A549 (cell line): ENCODE measurements at regions not wholly inside any gene's neighbourhood (a gene's known extent, or its start where the extent isn't known, plus 50 kb on each side); places are given as distances from the start of the nearest gene placed in this dataset.

Source experiments
- ATAC-seq, 2 experiments: fragments of 200-7000 bp in 1 of 2; fragments of >200 bp in 1 of 2; cut with Nextera tagmentation in 1 of 2; cut with Tn5 transposase in 1 of 2; 3 replicates each; pipeline versions ENCODE4 v1.8.0 to v1.9.1; 2018 to 2020; ENCODE audit warnings: mild to moderate bottlenecking in 1 of 2, moderate library complexity in 1 of 2
- CTCF ChIA-PET: fragments of 300-600 bp; sonication (Branson Sonifier 250); formaldehyde crosslinking; extraction: SDS; loops from one replicate; lab custom pipeline; 2021; ENCODE audit warnings: antibody characterized with exemption, inconsistent platforms; lab: Yijun Ruan, JAX
- POLR2A ChIA-PET: fragments of 350-600 bp; formaldehyde crosslinking; extraction: SDS; loops from one replicate; lab custom pipeline; 2021; ENCODE audit warnings: antibody characterized with exemption, inconsistent platforms; lab: Yijun Ruan, JAX
- DNase-seq, 2 experiments: peaks; one replicate each; pipeline versions ENCODE4 v3.0.0 to v3.0.0-alpha.2; 2011 to 2016; ENCODE audit warnings: low read depth in 1 of 2, low spot score in 1 of 2
- FAIRE-seq: peaks from 2 replicates; lab custom pipeline; 2011; peaks lifted over from hg19 to GRCh38; lab: Jason Lieb, UNC
- H3K27ac ChIP-seq, 2 experiments: fragments of >200 bp; sonication (Bioruptor Twin); formaldehyde crosslinking; 3 replicates each; pipeline ENCODE4 v1.5.1; 2016 to 2017
- H3K4me1 ChIP-seq: fragments of >200 bp; sonication (Bioruptor Twin); formaldehyde crosslinking; 3 replicates; pipeline ENCODE4 v1.6.1; 2016
- H3K4me2 ChIP-seq: fragments of >200 bp; sonication (Bioruptor Twin); formaldehyde crosslinking; 3 replicates; pipeline ENCODE4 v1.6.1; 2016
- H3K4me3 ChIP-seq: fragments of >200 bp; sonication (Bioruptor Twin); formaldehyde crosslinking; 3 replicates; pipeline ENCODE4 v1.5.1; 2016
- H3K9me3 ChIP-seq: fragments of >200 bp; sonication (Bioruptor Twin); formaldehyde crosslinking; 3 replicates; pipeline ENCODE4 v1.6.1; 2016
- CBX8 ChIP-seq: fragments of 200-600 bp; sonication (generic); IDR thresholded peaks from 2 replicates; pipeline ENCODE4 v1.6.1; 2016
- EHF ChIP-seq: fragments of 250-450 bp; sonication (Bioruptor Pico); IDR thresholded peaks from 2 replicates; pipeline ENCODE4 v1.5.0; 2020; ENCODE audit warnings: mild to moderate bottlenecking
- EP300 ChIP-seq, 2 experiments: fragments of >200 bp; sonication (Bioruptor Twin); formaldehyde crosslinking; IDR thresholded peaks; 2 replicates in 1 of 2; 3 replicates in 1 of 2; pipeline ENCODE4 v1.6.1; 2016 to 2017
- FOSB ChIP-seq: fragments of 250-450 bp; sonication (Bioruptor Pico); IDR thresholded peaks from 2 replicates; pipeline ENCODE4 v1.5.0; 2020; ENCODE audit warnings: mild to moderate bottlenecking, moderate library complexity
- FOXS1 ChIP-seq: fragments of 250-450 bp; sonication (Bioruptor Pico); IDR thresholded peaks from 2 replicates; pipeline ENCODE4 v1.5.0; 2020; ENCODE audit warnings: mild to moderate bottlenecking, moderate library complexity
- HEYL ChIP-seq: fragments of 250-450 bp; sonication (Bioruptor Pico); IDR thresholded peaks from 2 replicates; pipeline ENCODE4 v1.8.0; 2021; ENCODE audit warnings: mild to moderate bottlenecking, moderate library complexity
- HOXB5 ChIP-seq: fragments of 250-450 bp; sonication (Bioruptor Pico); IDR thresholded peaks from 2 replicates; pipeline ENCODE4 v1.5.0; 2020; ENCODE audit warnings: mild to moderate bottlenecking, moderate library complexity
- JUNB ChIP-seq: fragments of >200 bp; sonication (Bioruptor Twin); formaldehyde crosslinking; IDR thresholded peaks from 2 replicates; pipeline ENCODE4 v1.6.1; 2016
- KDM1A ChIP-seq: fragments of 200-600 bp; sonication (generic); IDR thresholded peaks from 2 replicates; pipeline ENCODE4 v1.6.1; 2016; ENCODE audit warnings: low read depth, mild to moderate bottlenecking
- KDM5A ChIP-seq: fragments of 200-600 bp; sonication (generic); IDR thresholded peaks from 2 replicates; pipeline ENCODE4 v1.6.1; 2016; ENCODE audit warnings: antibody characterized with exemption, mild to moderate bottlenecking
- MAZ ChIP-seq: fragments of 150-350 bp; IDR thresholded peaks from 2 replicates; pipeline ENCODE4 v1.6.1; 2014; ENCODE audit warnings: antibody characterized with exemption, low read depth, low read length, borderline replicate concordance
- NPAS2 ChIP-seq: fragments of 250-450 bp; sonication (Bioruptor Pico); IDR thresholded peaks from 2 replicates; pipeline ENCODE4 v1.8.0; 2022; ENCODE audit warnings: mild to moderate bottlenecking, moderate library complexity, borderline replicate concordance
- RARB ChIP-seq: fragments of 250-450 bp; sonication (Bioruptor Pico); IDR thresholded peaks from 2 replicates; pipeline ENCODE4 v1.8.0; 2021; ENCODE audit warnings: mild to moderate bottlenecking, moderate library complexity
- RCOR1 ChIP-seq: fragments of 150-350 bp; IDR thresholded peaks from 2 replicates; pipeline ENCODE4 v1.6.1; 2014; ENCODE audit warnings: antibody characterized with exemption, low read length, low read depth
- RFX5 ChIP-seq: fragments of 450-650 bp; IDR thresholded peaks from 2 replicates; pipeline ENCODE4 v1.7.1; 2014; ENCODE audit warnings: antibody characterized with exemption, mild to moderate bottlenecking, moderate library complexity
- SREBF2 ChIP-seq: fragments of 450-650 bp; IDR thresholded peaks from 2 replicates; pipeline ENCODE4 v1.6.1; 2014; ENCODE audit warnings: mild to moderate bottlenecking, moderate library complexity
- TFCP2L1 ChIP-seq: fragments of 250-450 bp; sonication (Bioruptor Pico); IDR thresholded peaks from 2 replicates; pipeline ENCODE4 v1.5.0; 2021; ENCODE audit warnings: mild to moderate bottlenecking
- TP53 ChIP-seq: fragments of 250-450 bp; sonication (Bioruptor Pico); IDR thresholded peaks from 2 replicates; pipeline ENCODE4 v1.5.0; 2021; ENCODE audit warnings: mild to moderate bottlenecking, moderate library complexity
- USF2 ChIP-seq: fragments of 450-650 bp; IDR thresholded peaks from 2 replicates; pipeline ENCODE4 v1.6.1; 2014; ENCODE audit warnings: antibody characterized with exemption
- ZSCAN20 ChIP-seq: fragments of 250-450 bp; sonication (Bioruptor Pico); IDR thresholded peaks from 2 replicates; pipeline ENCODE4 v1.8.0; 2022; ENCODE audit warnings: mild to moderate bottlenecking, moderate library complexity
- WGBS: methylation state at CpG from one replicate; pipeline ENCODE4 v1.1.6; 2017; ENCODE audit errors: missing lambda C conversion rate; 5-methylcytosine and 5-hydroxymethylcytosine counted together
- TF ChIP-seq, protein P1 (sequence below): IDR thresholded peaks from 2 replicates; pipeline ENCODE4 v1.6.1; 2012; ENCODE audit warnings: low read depth, borderline replicate concordance
- TF ChIP-seq, protein P2 (sequence below): fragments of 200-600 bp; sonication (generic); IDR thresholded peaks from 2 replicates; pipeline ENCODE4 v1.6.1; 2016; ENCODE audit warnings: antibody characterized with exemption, mild to moderate bottlenecking, moderate library complexity
- TF ChIP-seq, protein P3 (sequence below): fragments of 250-450 bp; sonication (Bioruptor Pico); IDR thresholded peaks from 2 replicates; pipeline ENCODE4 v1.5.0; 2020; ENCODE audit warnings: low read depth, mild to moderate bottlenecking, moderate library complexity

GRCh38 chr18:75545189-75545588 is 117.7 kb upstream of the SMIM21 start:
- DNase-seq (no peak), ATAC-seq (no peak), FAIRE-seq (no peak)
- ChIA-PET CTCF (interaction anchor here (0.6 kb wide), 1 partner anchor 788 kb away, joined by 3 read pairs; no protein-coding TSS in a partner anchor), POLR2A (no interaction called here)
- no peak overlapping the region for H3K27ac ChIP-seq
- TF ChIP-seq FOXS1 (CRISPR knock-in tag) = no peak
- no peak for TF ChIP-seq RFX5
- no peak for TF ChIP-seq TP53 (CRISPR knock-in tag)
- TF ChIP-seq, protein P1, sequence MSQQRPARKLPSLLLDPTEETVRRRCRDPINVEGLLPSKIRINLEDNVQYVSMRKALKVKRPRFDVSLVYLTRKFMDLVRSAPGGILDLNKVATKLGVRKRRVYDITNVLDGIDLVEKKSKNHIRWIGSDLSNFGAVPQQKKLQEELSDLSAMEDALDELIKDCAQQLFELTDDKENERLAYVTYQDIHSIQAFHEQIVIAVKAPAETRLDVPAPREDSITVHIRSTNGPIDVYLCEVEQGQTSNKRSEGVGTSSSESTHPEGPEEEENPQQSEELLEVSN = no peak
- no peak for TF ChIP-seq EP300 (IDR thresholded peaks at IDR 0.05)
- no peak for TF ChIP-seq HOXB5 (CRISPR knock-in tag)
- no peak for TF ChIP-seq USF2
- no peak for TF ChIP-seq RARB (CRISPR knock-in tag)
- no peak for TF ChIP-seq EHF
- TF ChIP-seq ZSCAN20 (CRISPR knock-in tag) = no peak
- TF ChIP-seq MAZ = no peak
- TF ChIP-seq KDM1A = no peak
- TF ChIP-seq FOSB (CRISPR knock-in tag) = no peak
- TF ChIP-seq, protein P2, sequence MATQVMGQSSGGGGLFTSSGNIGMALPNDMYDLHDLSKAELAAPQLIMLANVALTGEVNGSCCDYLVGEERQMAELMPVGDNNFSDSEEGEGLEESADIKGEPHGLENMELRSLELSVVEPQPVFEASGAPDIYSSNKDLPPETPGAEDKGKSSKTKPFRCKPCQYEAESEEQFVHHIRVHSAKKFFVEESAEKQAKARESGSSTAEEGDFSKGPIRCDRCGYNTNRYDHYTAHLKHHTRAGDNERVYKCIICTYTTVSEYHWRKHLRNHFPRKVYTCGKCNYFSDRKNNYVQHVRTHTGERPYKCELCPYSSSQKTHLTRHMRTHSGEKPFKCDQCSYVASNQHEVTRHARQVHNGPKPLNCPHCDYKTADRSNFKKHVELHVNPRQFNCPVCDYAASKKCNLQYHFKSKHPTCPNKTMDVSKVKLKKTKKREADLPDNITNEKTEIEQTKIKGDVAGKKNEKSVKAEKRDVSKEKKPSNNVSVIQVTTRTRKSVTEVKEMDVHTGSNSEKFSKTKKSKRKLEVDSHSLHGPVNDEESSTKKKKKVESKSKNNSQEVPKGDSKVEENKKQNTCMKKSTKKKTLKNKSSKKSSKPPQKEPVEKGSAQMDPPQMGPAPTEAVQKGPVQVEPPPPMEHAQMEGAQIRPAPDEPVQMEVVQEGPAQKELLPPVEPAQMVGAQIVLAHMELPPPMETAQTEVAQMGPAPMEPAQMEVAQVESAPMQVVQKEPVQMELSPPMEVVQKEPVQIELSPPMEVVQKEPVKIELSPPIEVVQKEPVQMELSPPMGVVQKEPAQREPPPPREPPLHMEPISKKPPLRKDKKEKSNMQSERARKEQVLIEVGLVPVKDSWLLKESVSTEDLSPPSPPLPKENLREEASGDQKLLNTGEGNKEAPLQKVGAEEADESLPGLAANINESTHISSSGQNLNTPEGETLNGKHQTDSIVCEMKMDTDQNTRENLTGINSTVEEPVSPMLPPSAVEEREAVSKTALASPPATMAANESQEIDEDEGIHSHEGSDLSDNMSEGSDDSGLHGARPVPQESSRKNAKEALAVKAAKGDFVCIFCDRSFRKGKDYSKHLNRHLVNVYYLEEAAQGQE = no peak
- no peak for TF ChIP-seq TFCP2L1 (CRISPR knock-in tag)
- TF ChIP-seq NPAS2 (CRISPR knock-in tag) = no peak
- 64% methylated on average over 6 of the region's 6 CpGs for WGBS
- no peak overlapping the region for H3K4me3 ChIP-seq
- H3K4me2 ChIP-seq = no peak overlapping the region
- no peaks in the 10 kb centered on the region for H3K4me1 ChIP-seq
- no peaks in the 10 kb centered on the region for H3K9me3 ChIP-seq

DNA sequence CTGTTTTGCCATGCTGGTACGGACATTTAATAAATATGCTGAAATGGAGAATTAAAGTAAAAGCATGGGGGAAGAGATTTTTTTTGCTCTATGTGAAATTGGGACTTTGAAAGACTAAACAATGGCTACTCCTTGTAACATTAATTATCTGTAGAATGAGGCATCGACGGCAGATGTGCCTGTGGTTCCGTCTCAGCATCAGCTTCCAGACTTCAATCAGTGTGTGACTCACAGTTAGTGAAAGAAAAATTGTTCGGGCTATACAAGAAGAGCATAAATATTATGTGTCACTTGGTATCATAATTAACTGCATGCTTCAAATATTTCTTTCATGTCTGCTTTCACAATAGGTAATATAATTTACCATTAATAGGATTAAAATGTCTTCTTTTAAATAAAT is 117.0 kb upstream of the SMIM21 start:
- FAIRE-seq (no peak), ATAC-seq (no peak)
- WGBS = 29% methylated on average over 5 of the region's 5 CpGs

GRCh38 chr18:75544051-75544481 is 116.6 kb upstream of the SMIM21 start:
- ATAC-seq (no peak), DNase-seq (no peak), FAIRE-seq (no peak)
- Histone ChIP-seq H3K4me3 (no peak overlapping the region), H3K27ac (no peak overlapping the region), H3K9me3 (no peaks in the 10 kb centered on the region), H3K4me2 (no peak overlapping the region), H3K4me1 (no peaks in the 10 kb centered on the region)
- 46% methylated on average over 8 of the region's 10 CpGs for WGBS
- CTCF ChIA-PET = no interaction called here
- POLR2A ChIA-PET = no interaction called here
- TF ChIP-seq CBX8 = no peak
- no peak for TF ChIP-seq HEYL
- no peak for TF ChIP-seq SREBF2
- TF ChIP-seq, protein P3, sequence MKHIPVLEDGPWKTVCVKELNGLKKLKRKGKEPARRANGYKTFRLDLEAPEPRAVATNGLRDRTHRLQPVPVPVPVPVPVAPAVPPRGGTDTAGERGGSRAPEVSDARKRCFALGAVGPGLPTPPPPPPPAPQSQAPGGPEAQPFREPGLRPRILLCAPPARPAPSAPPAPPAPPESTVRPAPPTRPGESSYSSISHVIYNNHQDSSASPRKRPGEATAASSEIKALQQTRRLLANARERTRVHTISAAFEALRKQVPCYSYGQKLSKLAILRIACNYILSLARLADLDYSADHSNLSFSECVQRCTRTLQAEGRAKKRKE (CRISPR knock-in tag) = no peak
- TF ChIP-seq MAZ = no peak

More for the DNA sequence above, 117.0 kb upstream of the SMIM21 start:
- TF ChIP-seq RCOR1 (no peak), KDM5A (no peak), JUNB (no peak)
- DNase-seq = no peak
- H3K4me1 ChIP-seq = no peaks in the 10 kb centered on the region
- H3K27ac ChIP-seq = no peak overlapping the region
- ChIA-PET CTCF (no interaction called here), POLR2A (no interaction called here)
- H3K9me3 ChIP-seq = no peaks in the 10 kb centered on the region
- no peak overlapping the region for H3K4me3 ChIP-seq
- H3K4me2 ChIP-seq = no peak overlapping the region
